ENCODE measurements at regions not wholly inside any gene's neighbourhood (a gene's known extent, or its start where the extent isn't known, plus 50 kb on each side); places are given as distances from the start of the nearest gene placed in this dataset.

GRCh38 chr4:157973297-157973696 is 199.5 kb downstream of the GASK1B start:
- DNase-seq (ENCODE audit: low read depth in 3 of 3) = no peak

DNA sequence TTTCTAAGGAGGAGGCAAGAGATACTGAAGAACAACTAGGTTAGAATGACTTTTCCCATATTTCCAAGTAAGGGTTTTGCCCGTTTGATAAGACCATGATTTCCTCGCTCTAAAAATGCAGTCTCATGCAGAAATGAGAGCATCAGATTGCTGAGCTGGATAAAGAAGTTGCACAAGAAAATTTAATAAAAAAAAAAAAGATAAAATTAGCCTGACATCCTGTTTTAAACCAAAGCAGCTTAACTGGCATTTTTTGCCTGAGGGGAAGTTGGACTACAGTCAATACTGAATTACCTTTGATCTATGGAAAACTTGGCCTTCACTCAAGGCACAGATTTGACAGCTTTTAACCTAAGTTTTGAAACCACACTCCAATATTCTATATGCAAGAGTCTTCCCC is 208.4 kb downstream of the GASK1B start:
- no peak for DNase-seq (ENCODE audit: low read depth in 3 of 3)

DNA sequence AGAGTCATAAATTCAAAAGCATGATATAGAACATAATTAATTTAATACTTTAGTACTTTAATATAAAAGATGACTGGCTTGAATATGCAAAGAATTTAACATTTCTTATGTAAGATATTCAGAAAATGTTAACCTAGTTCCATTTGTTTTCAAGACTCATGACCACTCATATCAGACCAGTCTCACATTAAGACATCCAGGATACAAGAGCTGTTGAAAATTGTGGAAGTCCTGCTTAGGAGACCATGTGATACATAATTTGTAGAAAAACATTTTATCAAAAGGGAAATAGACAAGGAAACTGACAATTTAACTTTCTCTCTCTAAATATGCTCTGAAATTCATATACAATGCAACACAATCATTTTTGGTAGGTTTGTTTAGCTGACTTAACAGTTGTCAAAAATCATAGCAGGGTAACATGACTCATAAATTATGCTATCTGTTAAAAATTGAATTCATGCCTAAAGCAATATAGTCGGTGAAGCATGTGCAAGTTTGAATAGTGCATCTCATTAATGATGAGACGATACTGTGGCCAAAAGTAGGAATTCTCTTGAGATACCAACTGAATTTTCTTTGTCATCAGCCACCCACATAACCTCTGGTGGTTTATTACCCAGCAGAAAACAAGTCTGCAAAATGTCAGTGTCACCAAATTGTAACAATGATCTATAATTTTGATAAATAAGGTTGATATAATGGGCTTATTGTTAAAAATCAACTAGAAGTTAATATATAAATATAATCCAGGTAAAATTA is 211.4 kb downstream of the GASK1B start:
- no peak for DNase-seq (ENCODE audit: low read depth in 3 of 3)

- DNase-seq (ENCODE audit: low read depth in 3 of 3) = no peak
Measured at GRCh38 chr4:157957905-157958304, 214.9 kb downstream of the GASK1B start.

GRCh38 chr4:157942017-157942416 is 230.8 kb downstream of the GASK1B start:
- DNase-seq (ENCODE audit: low read depth in 3 of 3) = no peak

DNA sequence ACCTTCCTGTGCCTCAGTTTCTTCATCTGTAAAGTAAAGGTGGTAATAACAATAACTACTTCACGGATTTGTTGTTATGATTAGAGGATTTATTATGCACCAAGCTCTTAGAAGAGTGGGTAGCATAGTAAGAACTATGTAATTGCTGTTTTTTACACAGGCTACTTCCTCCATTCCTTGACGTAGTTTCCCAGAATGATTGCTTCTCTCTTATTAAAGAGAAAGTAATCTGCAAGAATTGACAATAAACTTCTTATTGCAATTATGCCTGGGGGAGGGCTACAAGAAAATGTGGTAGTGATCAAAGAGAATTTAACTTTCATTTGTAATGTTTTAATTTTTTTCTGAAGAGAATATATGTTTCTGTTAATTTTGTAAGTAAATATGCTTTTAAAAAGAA is 238.7 kb downstream of the GASK1B start:
- DNase-seq (ENCODE audit: low read depth in 3 of 3) = no peak

- DNase-seq (ENCODE audit: low read depth in 3 of 3) = no peak
Measured at GRCh38 chr4:157932936-157933335, 239.9 kb downstream of the GASK1B start.

GRCh38 chr4:157929486-157929885 is 243.3 kb downstream of the GASK1B start:
- no peak for DNase-seq (ENCODE audit: low read depth in 3 of 3)

GRCh38 chr4:157918036-157918832 is 254.6 kb downstream of the GASK1B start:
- no peak for DNase-seq (ENCODE audit: low read depth in 3 of 3)

GRCh38 chr4:157912212-157912611 is 260.6 kb downstream of the GASK1B start:
- DNase-seq (ENCODE audit: low read depth in 3 of 3) = no peak

GRCh38 chr4:157911662-157912061 is 261.2 kb downstream of the GASK1B start:
- DNase-seq (ENCODE audit: low read depth in 3 of 3) = no peak

GRCh38 chr4:157908691-157909090 is 264.1 kb downstream of the GASK1B start:
- DNase-seq (ENCODE audit: low read depth in 3 of 3) = no peak

GRCh38 chr4:157908031-157908430 is 264.8 kb downstream of the GASK1B start:
- DNase-seq (ENCODE audit: low read depth in 3 of 3) = no peak

DNA sequence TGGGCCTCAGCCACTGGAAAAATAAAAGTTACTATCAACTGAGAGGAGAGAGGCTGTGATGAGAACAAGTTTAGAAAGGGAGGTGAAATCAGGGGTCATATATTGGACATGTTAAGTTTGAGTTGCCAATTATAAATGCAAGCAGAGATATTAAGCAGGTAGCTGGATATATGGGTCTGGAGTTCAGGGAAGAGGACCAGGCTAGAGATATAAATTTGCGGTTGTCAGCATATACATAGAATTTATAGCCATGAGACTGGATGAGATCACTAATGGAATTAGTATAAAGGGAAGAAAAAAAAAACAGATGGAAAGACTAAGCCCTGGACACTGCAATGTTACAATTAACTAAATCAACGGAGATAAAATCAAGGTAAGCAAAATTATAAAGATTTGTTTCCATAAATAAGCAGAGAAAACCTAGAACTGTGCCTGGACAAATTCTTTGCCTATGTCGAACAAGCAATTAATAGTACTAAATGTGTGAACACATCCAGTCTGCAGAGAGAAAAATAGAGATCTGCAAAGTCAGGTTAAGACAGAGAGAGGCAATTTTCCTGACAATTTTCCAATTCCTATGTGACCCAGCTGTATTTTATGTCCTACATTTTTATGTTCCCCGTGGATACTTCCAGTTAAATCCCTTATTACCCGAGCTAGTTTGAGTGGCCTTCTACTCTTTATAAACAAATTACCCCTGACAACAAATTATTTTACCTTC is 265.4 kb downstream of the GASK1B start:
- no peak for DNase-seq (ENCODE audit: low read depth in 3 of 3)

GRCh38 chr4:157898836-157899605 is 273.8 kb downstream of the GASK1B start:
- DNase-seq (ENCODE audit: low read depth in 3 of 3) = no peak

DNA sequence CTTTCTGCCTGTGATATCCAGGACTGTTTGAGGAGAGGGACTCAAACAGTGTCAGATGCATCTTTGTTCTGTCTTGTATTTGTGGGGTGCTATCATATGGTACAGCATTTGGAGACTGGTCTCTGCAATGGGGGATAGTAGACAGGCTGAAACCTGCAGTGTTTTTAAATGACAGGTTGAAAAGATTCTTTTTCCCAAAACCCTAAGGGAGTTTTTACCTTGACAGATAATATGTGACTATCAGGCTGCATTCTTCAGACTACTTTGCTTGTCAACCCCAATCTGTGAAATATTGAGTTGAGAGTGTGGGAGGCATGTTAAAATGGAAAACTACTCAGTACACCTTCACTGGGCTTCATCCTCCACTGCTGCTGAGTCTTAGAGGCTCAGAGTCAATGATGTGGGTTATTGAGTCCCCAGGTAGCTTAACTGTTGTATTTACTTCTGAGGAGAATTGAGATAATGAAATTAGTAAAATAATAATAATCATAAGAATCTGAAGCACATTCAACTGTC is 274.9 kb downstream of the GASK1B start:
- no peak for DNase-seq (ENCODE audit: low read depth in 3 of 3)

- no peak for DNase-seq (ENCODE audit: low read depth in 3 of 3)
Measured at GRCh38 chr4:157896726-157897125, 276.1 kb downstream of the GASK1B start.

DNA sequence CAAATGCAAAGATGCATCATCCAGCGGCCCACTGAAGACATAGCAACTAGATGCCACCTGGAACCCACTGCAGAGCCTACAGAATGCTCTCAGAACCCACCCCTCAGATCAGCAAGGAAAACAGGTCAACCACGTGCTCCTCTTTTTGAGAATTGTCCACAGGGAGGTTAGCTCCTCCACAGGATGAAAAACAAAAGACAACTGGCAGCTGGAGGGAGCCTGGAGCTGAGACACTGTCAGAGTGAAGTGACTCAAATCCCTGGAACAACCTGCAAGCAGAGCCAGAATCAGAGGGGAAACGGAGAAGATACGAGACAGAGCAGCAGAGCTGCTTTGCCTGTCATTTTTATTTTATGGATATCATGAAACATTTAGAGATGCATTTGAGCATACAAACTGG is 277.6 kb downstream of the GASK1B start:
- no peak for DNase-seq (ENCODE audit: low read depth in 3 of 3)

DNA sequence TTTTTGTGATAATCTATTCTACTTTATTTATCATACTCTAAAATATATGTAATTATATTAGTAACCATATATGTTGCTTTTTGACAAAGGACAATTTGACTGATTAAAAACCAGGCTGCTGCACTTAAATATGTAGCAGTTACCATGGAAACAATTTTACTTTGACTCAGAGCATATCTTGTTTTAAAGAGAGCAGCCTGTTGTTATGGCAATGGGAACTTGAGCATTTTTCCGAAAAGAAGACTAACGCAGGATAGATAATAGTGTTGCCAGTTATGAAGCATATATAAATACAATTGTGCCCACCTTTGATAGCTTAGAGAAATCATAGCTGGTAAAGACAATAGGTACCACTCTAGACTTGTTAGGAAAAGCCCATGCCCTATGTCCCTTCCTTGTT is 283.0 kb downstream of the GASK1B start:
- no peak for DNase-seq (ENCODE audit: low read depth in 3 of 3)

DNA sequence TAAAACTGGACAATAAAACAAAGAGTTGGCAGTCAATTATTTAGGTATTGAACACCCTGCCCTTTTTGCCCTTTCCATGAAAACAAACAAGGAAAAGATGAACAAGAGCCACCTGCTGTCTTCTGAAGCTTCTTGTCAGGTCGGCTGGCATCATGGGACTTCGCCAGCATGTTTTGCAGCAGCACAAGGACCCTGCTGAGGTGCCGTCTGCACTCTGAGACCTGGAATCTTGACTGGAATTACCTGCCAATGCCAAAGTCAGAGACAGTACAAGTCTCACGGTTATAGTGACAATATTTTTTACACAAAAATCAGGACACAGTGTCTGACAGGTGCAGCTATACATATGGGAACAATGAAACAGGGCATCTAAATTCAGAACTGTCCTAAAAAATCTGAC is 284.5 kb downstream of the GASK1B start:
- no peak for DNase-seq (ENCODE audit: low read depth in 3 of 3)

- DNase-seq (ENCODE audit: low read depth in 3 of 3) = no peak
Measured at GRCh38 chr4:157887316-157887715, 285.5 kb downstream of the GASK1B start.

DNA sequence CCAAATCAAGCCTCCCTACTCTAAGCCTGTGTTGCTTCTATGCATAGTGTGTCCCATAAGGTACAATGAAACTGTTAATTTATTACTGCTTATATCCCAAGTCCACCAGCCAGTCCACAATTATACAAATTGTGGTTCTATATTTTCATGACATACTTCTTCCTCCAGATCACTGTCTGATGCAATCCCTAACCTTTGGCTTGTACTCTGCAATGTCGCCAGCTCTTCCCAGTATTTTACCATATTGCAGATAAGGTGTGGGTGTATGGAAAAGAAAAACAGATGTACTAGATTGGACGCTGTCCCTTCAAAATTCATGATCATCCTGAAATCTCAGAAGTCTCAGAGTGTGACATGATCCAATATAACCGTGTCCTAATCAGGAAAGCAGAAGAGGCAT is 286.2 kb downstream of the GASK1B start:
- no peak for DNase-seq (ENCODE audit: low read depth in 3 of 3)

All from stimulated activated CD4-positive, alpha-beta T cell treated with anti-CD3 and anti-CD28 coated beads, TNF-alpha, amount 100 ng/mL, for 24 hours (primary cell).